Fibroblast of pulmonary artery (primary cell): ENCODE measurements at regions not wholly inside any gene's neighbourhood (a gene's known extent, or its start where the extent isn't known, plus 50 kb on each side); places are given as distances from the start of the nearest gene placed in this dataset.
"Not testable (repeated sequence)": the region's sequence is repeated elsewhere in the genome, so short reads cannot be mapped to it uniquely, and the experiment has no call there.

Experiments
- DNase-seq: peaks from one replicate; pipeline ENCODE4 v3.0.0-alpha.2; 2010; ENCODE audit warnings: low read depth
- H3K4me3 ChIP-seq: replicated peaks from 2 replicates; pipeline ENCODE4 v1.5.1; 2011; ENCODE audit warnings: low read depth, mild to moderate bottlenecking, control low read depth, low read length, moderate library complexity
- CTCF ChIP-seq: IDR thresholded peaks from 2 replicates; pipeline ENCODE4 v1.5.1; 2011; ENCODE audit warnings: mild to moderate bottlenecking, control low read depth, low read length, inconsistent platforms; ENCODE audit errors: missing control alignments

- DNase-seq: no peak
- no peak overlapping the region for H3K4me3 ChIP-seq
- TF ChIP-seq CTCF: no peak
Observed at GRCh38 chr16:87150262-87150661, 166.9 kb downstream of the C16orf95 start.

GRCh38 chr16:87150681-87151280 lies 166.4 kb downstream of the C16orf95 start:
- H3K4me3 ChIP-seq: no peak overlapping the region
- DNase-seq: no peak
- no peak for TF ChIP-seq CTCF

- DNase-seq: no peak
- no peak for TF ChIP-seq CTCF
- H3K4me3 ChIP-seq: no peak overlapping the region
Observed at GRCh38 chr16:87152221-87152755, 164.9 kb downstream of the C16orf95 start.

GRCh38 chr16:87153326-87153725 lies 163.9 kb downstream of the C16orf95 start:
- no peak for DNase-seq
- no peak overlapping the region for H3K4me3 ChIP-seq

GRCh38 chr16:87155315-87155714 lies 161.9 kb downstream of the C16orf95 start:
- H3K4me3 ChIP-seq, DNase-seq: not testable (repeated sequence)

More at GRCh38 chr16:87153326-87153725, 163.9 kb downstream of the C16orf95 start:
- no peak for TF ChIP-seq CTCF

GRCh38 chr16:87156195-87156594 lies 161.0 kb downstream of the C16orf95 start:
- H3K4me3 ChIP-seq: no peak overlapping the region
- no peak for TF ChIP-seq CTCF
- no peak for DNase-seq

GRCh38 chr16:87160234-87160636 lies 157.0 kb downstream of the C16orf95 start:
- H3K4me3 ChIP-seq: no peak overlapping the region
- DNase-seq: no peak
- TF ChIP-seq CTCF: no peak
